ENCODE measurements at regions not wholly inside any gene's neighbourhood (a gene's known extent, or its start where the extent isn't known, plus 50 kb on each side); places are given as distances from the start of the nearest gene placed in this dataset.
A peak's percentile ranks its signal among the peaks of the same experiment; 100 is the strongest.

- POLR2A ChIA-PET: no interaction called here
- no peak overlapping the region for H3K4me3 ChIP-seq (ENCODE audit: low read depth, low read length)
- H3K27ac ChIP-seq (ENCODE audit: extremely low read depth, low read depth, low read length): no peak overlapping the region
- TF ChIP-seq ZBTB44 (tag by site-specific recombination; IDR thresholded peaks at IDR 0.05) (no peak), YY1 (tag by site-specific recombination; IDR thresholded peaks at IDR 0.05) (no peak), ZNF792 (tag by site-specific recombination; IDR thresholded peaks at IDR 0.05) (no peak), ZSCAN16 (tag by site-specific recombination; IDR thresholded peaks at IDR 0.05) (no peak), ZNF394 (tag by site-specific recombination; IDR thresholded peaks at IDR 0.05; ENCODE audit: borderline replicate concordance) (no peak), ZNF24 (tag by site-specific recombination; IDR thresholded peaks at IDR 0.05) (no peak), ZNF501 (tag by site-specific recombination; IDR thresholded peaks at IDR 0.05) (no peak), GLI4 (tag by site-specific recombination; IDR thresholded peaks at IDR 0.05) (no peak), PRDM1 (tag by site-specific recombination; IDR thresholded peaks at IDR 0.05) (no peak), ZNF747 (tag by site-specific recombination; IDR thresholded peaks at IDR 0.05) (no peak), ZNF677 (tag by site-specific recombination; IDR thresholded peaks at IDR 0.05) (no peak), ZNF10 (tag by site-specific recombination; IDR thresholded peaks at IDR 0.05) (no peak)
- no peaks in the 10 kb centered on the region for H3K4me1 ChIP-seq (ENCODE audit: control insufficient read depth, insufficient read depth, low read length)
- H3K9me3 ChIP-seq (ENCODE audit: control insufficient read depth, insufficient read depth, low read depth, low read length): no peaks in the 10 kb centered on the region; the same call in 1 of the 2 replicates
- H3K36me3 ChIP-seq (ENCODE audit: control insufficient read depth in 2 of 2, insufficient read depth in 1 of 2, low read length in 2 of 2): no peaks in the 10 kb centered on the region
- CTCF ChIA-PET: interaction anchor here (0.7 kb wide), 1 partner anchor 24 kb away, joined by 3 read pairs; no protein-coding TSS in a partner anchor
Observed at GRCh38 chr1:34396042-34396441, 219.3 kb downstream of the C1orf94 start.

- Histone ChIP-seq H3K27ac (ENCODE audit: extremely low read depth, low read depth, low read length) (no peak overlapping the region), H3K9me3 (ENCODE audit: control insufficient read depth, insufficient read depth, low read depth, low read length) (no peaks in the 10 kb centered on the region; the same call in 1 of the 2 replicates), H3K4me3 (ENCODE audit: low read depth, low read length) (no peak overlapping the region), H3K4me1 (ENCODE audit: control insufficient read depth, insufficient read depth, low read length) (no peaks in the 10 kb centered on the region), H3K36me3 (ENCODE audit: control insufficient read depth in 2 of 2, insufficient read depth in 1 of 2, low read length in 2 of 2) (no peaks in the 10 kb centered on the region)
- CTCF ChIA-PET: no interaction called here
- POLR2A ChIA-PET: no interaction called here
- TF ChIP-seq ATF2 (tag by site-specific recombination; IDR thresholded peaks at IDR 0.05; ENCODE audit: low read depth) (peak; percentile 50), ZNF362 (tag by site-specific recombination; IDR thresholded peaks at IDR 0.05) (peak; percentile 71; the same call in 1 of the 2 replicates), ZNF518A (tag by site-specific recombination; conservative IDR thresholded peaks at IDR 0.05; ENCODE audit: low read depth) (no peak)
Observed at GRCh38 chr1:34398241-34398915, 221.7 kb downstream of the C1orf94 start.
